Common myeloid progenitor, CD34-positive (primary cell): ENCODE measurements at regions not wholly inside any gene's neighbourhood (a gene's known extent, or its start where the extent isn't known, plus 50 kb on each side); places are given as distances from the start of the nearest gene placed in this dataset.

Experiments used
- CTCF ChIA-PET: fragments of 350-600 bp; sonication (Branson Sonifier 250); formaldehyde crosslinking; loops from one replicate; lab custom pipeline; 2021; ENCODE audit warnings: antibody characterized with exemption; lab: Charles Lee
- POLR2A ChIA-PET: fragments of 350-600 bp; sonication (Branson Sonifier 250); formaldehyde crosslinking; loops from one replicate; lab custom pipeline; 2021; ENCODE audit warnings: antibody characterized with exemption; lab: Charles Lee
- DNase-seq, 3 donors: peaks; one replicate each; pipeline versions ENCODE4 v3.0.0 to v3.0.0-alpha.2; 2013
- H3K27ac ChIP-seq, 2 experiments: 1 replicate in 1 of 2; 2 replicates in 1 of 2; pipeline ENCODE4 v1.7.0; 2013; ENCODE audit warnings: inconsistent platforms in 2 of 2, low read length in 2 of 2, mild to moderate bottlenecking in 2 of 2, low read depth in 1 of 2, moderate library complexity in 1 of 2; ENCODE audit not compliant: severe bottlenecking in 2 of 2, insufficient read depth in 1 of 2, poor library complexity in 1 of 2
- H3K27me3 ChIP-seq, 5 experiments: replicated peaks in 2 of 5; 1 replicate in 3 of 5; 2 replicates in 2 of 5; pipeline versions ENCODE4 v1.6.1 to v1.7.0; 2013; ENCODE audit warnings: low read length in 4 of 5, mild to moderate bottlenecking in 2 of 5, moderate library complexity in 2 of 5, inconsistent platforms in 1 of 5; ENCODE audit not compliant: insufficient read depth in 5 of 5, control insufficient read depth in 4 of 5
- H3K36me3 ChIP-seq, 4 experiments: 1 replicate in 2 of 4; 2 replicates in 2 of 4; pipeline versions ENCODE4 v1.6.1 to v1.7.0; 2013; ENCODE audit warnings: low read length in 3 of 4, control low read depth in 1 of 4, mild to moderate bottlenecking in 1 of 4; ENCODE audit not compliant: control insufficient read depth in 4 of 4, insufficient read depth in 4 of 4
- H3K4me1 ChIP-seq, 4 experiments: 1 replicate in 3 of 4; 2 replicates in 1 of 4; pipeline versions ENCODE4 v1.6.1 to v1.7.1; 2013; ENCODE audit warnings: low read length in 3 of 4, mild to moderate bottlenecking in 3 of 4, control low read depth in 1 of 4, inconsistent platforms in 1 of 4, moderate library complexity in 1 of 4; ENCODE audit not compliant: control insufficient read depth in 4 of 4, insufficient read depth in 4 of 4; ENCODE audit errors: control extremely low read depth in 1 of 4
- H3K4me3 ChIP-seq, 7 experiments: 1 replicate in 4 of 7; 2 replicates in 3 of 7; pipeline versions ENCODE4 v1.5.1 to v1.7.0; 2013; ENCODE audit warnings: mild to moderate bottlenecking in 7 of 7, low read length in 6 of 7, moderate library complexity in 6 of 7, inconsistent platforms in 2 of 7, low read depth in 2 of 7, control low read depth in 1 of 7; ENCODE audit not compliant: insufficient read depth in 4 of 7, control insufficient read depth in 1 of 7; ENCODE audit errors: extremely low read depth in 1 of 7
- H3K9me3 ChIP-seq, 5 experiments: 1 replicate in 4 of 5; 2 replicates in 1 of 5; pipeline versions ENCODE4 v1.6.1 to v1.7.1; 2013; ENCODE audit warnings: low read length in 4 of 5, mild to moderate bottlenecking in 2 of 5, inconsistent platforms in 1 of 5, low read depth in 1 of 5, moderate library complexity in 1 of 5; ENCODE audit not compliant: control insufficient read depth in 4 of 5, insufficient read depth in 2 of 5; ENCODE audit errors: control extremely low read depth in 1 of 5
- WGBS: methylation state at CpG from one replicate; pipeline ENCODE4 v1.1.5; 2013; ENCODE audit not compliant: insufficient coverage; 5-methylcytosine and 5-hydroxymethylcytosine counted together

GRCh38 chr6:44500074-44500473, 112.6 kb downstream of the CDC5L start:
- no peaks in the 10 kb centered on the region for H3K36me3 ChIP-seq
- no peaks in the 10 kb centered on the region for H3K9me3 ChIP-seq
- peaks cover 0 to 6% (median 0%) of the 10 kb centered on the region in 4 experiments for H3K4me1 ChIP-seq
- CTCF ChIA-PET, result no interaction called here
- 100% methylated on average over 4 of the region's 6 CpGs for WGBS
- no peaks in the 10 kb centered on the region for H3K27me3 ChIP-seq
- DNase-seq, result no peak
- no peak overlapping the region for H3K27ac ChIP-seq
- POLR2A ChIA-PET, result no interaction called here
- H3K4me3 ChIP-seq, result no peak overlapping the region

- WGBS, result 93% methylated on average over 3 of the region's 4 CpGs
- Histone ChIP-seq H3K36me3 (no peaks in the 10 kb centered on the region), H3K4me1 (peaks cover 0 to 6% (median 0%) of the 10 kb centered on the region in 4 experiments), H3K27ac (no peak overlapping the region), H3K9me3 (no peaks in the 10 kb centered on the region), H3K4me3 (no peak overlapping the region), H3K27me3 (no peaks in the 10 kb centered on the region)
- POLR2A ChIA-PET, result no interaction called here
- CTCF ChIA-PET, result no interaction called here
- DNase-seq, result no peak
Measured at GRCh38 chr6:44503471-44503870, 116.0 kb downstream of the CDC5L start.

- POLR2A ChIA-PET, result no interaction called here
- H3K4me3 ChIP-seq, result no peak overlapping the region
- WGBS, result 0% methylated on average over 1 of the region's 5 CpGs
Measured at GRCh38 chr6:44504301-44504791, 116.8 kb downstream of the CDC5L start.

GRCh38 chr6:44505751-44506150, 118.2 kb downstream of the CDC5L start:
- no peak for DNase-seq
- Histone ChIP-seq H3K36me3 (no peaks in the 10 kb centered on the region), H3K9me3 (peaks cover 0 to 6% (median 0%) of the 10 kb centered on the region in 5 experiments), H3K4me3 (no peak overlapping the region), H3K27ac (no peak overlapping the region), H3K27me3 (no peaks in the 10 kb centered on the region), H3K4me1 (peaks cover 0 to 6% (median 0%) of the 10 kb centered on the region in 4 experiments)
- 98% methylated on average over 4 of the region's 4 CpGs for WGBS
- CTCF ChIA-PET, result no interaction called here
- POLR2A ChIA-PET, result no interaction called here

More at GRCh38 chr6:44504301-44504791, 116.8 kb downstream of the CDC5L start:
- H3K27me3 ChIP-seq, result no peaks in the 10 kb centered on the region
- H3K9me3 ChIP-seq, result no peaks in the 10 kb centered on the region
- CTCF ChIA-PET, result interaction anchor here (0.7 kb wide), 1 partner anchor 151 kb away, joined by 3 read pairs; no protein-coding TSS in a partner anchor
- no peak overlapping the region for H3K27ac ChIP-seq
- peaks cover 0 to 6% (median 0%) of the 10 kb centered on the region in 4 experiments for H3K4me1 ChIP-seq
- DNase-seq, result peak in 1 of 3 donors; percentile 55
- no peaks in the 10 kb centered on the region for H3K36me3 ChIP-seq

GRCh38 chr6:44507014-44507413, 119.5 kb downstream of the CDC5L start:
- no peaks in the 10 kb centered on the region for H3K36me3 ChIP-seq
- no peak overlapping the region for H3K27ac ChIP-seq
- WGBS, result 100% methylated on average over 1 of the region's 1 CpG
- H3K9me3 ChIP-seq, result peaks cover 0 to 8% (median 0%) of the 10 kb centered on the region in 5 experiments
- DNase-seq, result no peak
- no peaks in the 10 kb centered on the region for H3K27me3 ChIP-seq
- POLR2A ChIA-PET, result no interaction called here
- H3K4me1 ChIP-seq, result peaks cover 0 to 6% (median 0%) of the 10 kb centered on the region in 4 experiments
- CTCF ChIA-PET, result no interaction called here
- H3K4me3 ChIP-seq, result no peak overlapping the region

GRCh38 chr6:44508646-44509045, 121.1 kb downstream of the CDC5L start:
- Histone ChIP-seq H3K4me1 (peaks cover 0 to 6% (median 0%) of the 10 kb centered on the region in 4 experiments), H3K27me3 (no peaks in the 10 kb centered on the region), H3K27ac (no peak overlapping the region), H3K9me3 (peaks cover 0 to 8% (median 0%) of the 10 kb centered on the region in 5 experiments), H3K36me3 (no peaks in the 10 kb centered on the region), H3K4me3 (no peak overlapping the region)
- POLR2A ChIA-PET, result no interaction called here
- no CpG with 5 or more reads among the region's 1 CpG for WGBS
- DNase-seq, result no peak
- CTCF ChIA-PET, result interaction anchor here (0.8 to 1.1 kb wide), 2 partner anchors 10 to 33 kb away, joined by 3 to 4 read pairs; no protein-coding TSS in a partner anchor

- ChIA-PET POLR2A (no interaction called here), CTCF (no interaction called here)
- Histone ChIP-seq H3K9me3 (peaks cover 0 to 8% (median 0%) of the 10 kb centered on the region in 5 experiments), H3K4me3 (no peak overlapping the region), H3K27ac (no peak overlapping the region), H3K4me1 (no peaks in the 10 kb centered on the region), H3K36me3 (no peaks in the 10 kb centered on the region), H3K27me3 (no peaks in the 10 kb centered on the region)
- WGBS, result 81% methylated on average over 3 of the region's 3 CpGs
- DNase-seq, result no peak
Measured at GRCh38 chr6:44511126-44511525, 123.6 kb downstream of the CDC5L start.
